Neural progenitor cell (in vitro differentiated cells): ENCODE measurements at regions not wholly inside any gene's neighbourhood (a gene's known extent, or its start where the extent isn't known, plus 50 kb on each side); places are given as distances from the start of the nearest gene placed in this dataset.

ENCODE experiments used
- DNase-seq: peaks from one replicate; pipeline ENCODE4 v3.0.0-alpha.2; 2016; ENCODE audit warnings: low spot score
- H2AFZ ChIP-seq: fragments of 200-600 bp; sonication (generic); replicated peaks from 2 replicates; pipeline ENCODE4 v1.6.1; 2016; ENCODE audit warnings: antibody characterized with exemption
- H3F3A ChIP-seq: fragments of 200-600 bp; sonication (generic); 2 replicates; pipeline ENCODE4 v1.6.1; 2016; ENCODE audit warnings: antibody characterized with exemption, low read depth
- H3K27ac ChIP-seq: fragments of 200-600 bp; sonication (generic); 2 replicates; pipeline ENCODE4 v1.5.1; 2016; ENCODE audit warnings: mild to moderate bottlenecking
- H3K27me3 ChIP-seq: fragments of 200-600 bp; sonication (generic); 2 replicates; pipeline ENCODE4 v1.6.1; 2016; ENCODE audit warnings: mild to moderate bottlenecking, moderate library complexity
- H3K36me3 ChIP-seq: fragments of 200-600 bp; sonication (generic); 2 replicates; pipeline ENCODE4 v1.5.1; 2016
- H3K4me1 ChIP-seq: fragments of 200-600 bp; sonication (generic); 2 replicates; pipeline ENCODE4 v1.6.1; 2016; ENCODE audit warnings: mixed run types
- H3K4me2 ChIP-seq: fragments of 200-600 bp; sonication (generic); 2 replicates; pipeline ENCODE4 v1.6.1; 2016
- H3K4me3 ChIP-seq: fragments of 200-600 bp; sonication (generic); 2 replicates; pipeline ENCODE4 v1.5.1; 2016
- H3K79me2 ChIP-seq: fragments of 200-600 bp; sonication (generic); 2 replicates; pipeline ENCODE4 v1.6.1; 2016; ENCODE audit warnings: low read depth
- H3K9ac ChIP-seq: fragments of 200-600 bp; sonication (generic); 2 replicates; pipeline ENCODE4 v1.6.1; 2016
- H3K9me3 ChIP-seq: fragments of 200-600 bp; sonication (generic); 2 replicates; pipeline ENCODE4 v1.5.1; 2016; ENCODE audit warnings: low read depth
- H4K20me1 ChIP-seq: fragments of 200-600 bp; sonication (generic); 2 replicates; pipeline ENCODE4 v1.6.1; 2016; ENCODE audit warnings: low read depth
- H3K27ac Mint-ChIP-seq: 3 replicates; pipeline ENCODE4 v1.8.0; 2021; ENCODE audit warnings: mixed read lengths
- H3K27me3 Mint-ChIP-seq: 2 replicates; pipeline ENCODE4 v1.8.0; 2022; ENCODE audit warnings: low read depth, mild to moderate bottlenecking, inconsistent platforms, moderate library complexity, mixed read lengths; ENCODE audit not compliant: insufficient read depth
- H3K36me3 Mint-ChIP-seq: 3 replicates; pipeline ENCODE4 v1.8.0; 2021; ENCODE audit warnings: mixed read lengths
- H3K4me1 Mint-ChIP-seq: 3 replicates; pipeline ENCODE4 v1.8.0; 2021; ENCODE audit warnings: mixed read lengths
- H3K4me3 Mint-ChIP-seq: 3 replicates; pipeline ENCODE4 v1.8.0; 2021; ENCODE audit warnings: mild to moderate bottlenecking, moderate library complexity, mixed read lengths
- H3K9me3 Mint-ChIP-seq: 3 replicates; pipeline ENCODE4 v1.8.0; 2020; ENCODE audit warnings: mixed read lengths
- CTCF ChIP-seq: fragments of 200-600 bp; sonication (generic); IDR thresholded peaks from 2 replicates; pipeline ENCODE4 v1.5.1; 2017; ENCODE audit warnings: antibody characterized with exemption, mild to moderate bottlenecking
- EZH2 ChIP-seq: fragments of 200-600 bp; sonication (generic); IDR thresholded peaks from 2 replicates; pipeline ENCODE4 v1.6.1; 2017; ENCODE audit warnings: antibody characterized with exemption, mild to moderate bottlenecking, moderate library complexity
- EZH2phosphoT487 ChIP-seq: fragments of 200-600 bp; sonication (generic); IDR thresholded peaks from 2 replicates; pipeline ENCODE4 v1.6.1; 2017; ENCODE audit warnings: antibody characterized with exemption

- Mint-ChIP-seq H3K27me3 (no peaks in the 10 kb centered on the region), H3K9me3 (peaks cover 21% of the 10 kb centered on the region), H3K4me1 (peaks cover 6% of the 10 kb centered on the region), H3K36me3 (peaks cover 3% of the 10 kb centered on the region), H3K4me3 (no peak overlapping the region), H3K27ac (no peak overlapping the region)
- Histone ChIP-seq H3K4me3 (no peak overlapping the region), H3K4me1 (no peaks in the 10 kb centered on the region), H3K27me3 (no peaks in the 10 kb centered on the region), H3F3A (no peaks in the 10 kb centered on the region), H3K36me3 (no peaks in the 10 kb centered on the region), H3K79me2 (no peaks in the 10 kb centered on the region), H3K27ac (no peak overlapping the region), H2AFZ (no peak overlapping the region), H4K20me1 (no peaks in the 10 kb centered on the region), H3K9me3 (no peaks in the 10 kb centered on the region), H3K9ac (no peak overlapping the region), H3K4me2 (no peak overlapping the region)
- TF ChIP-seq EZH2phosphoT487 = no peak
- no peak for TF ChIP-seq CTCF
- TF ChIP-seq EZH2 = no peak
- no peak for DNase-seq
Measured at GRCh38 chr13:47853236-47853635, 147.8 kb downstream of the SUCLA2 start.

- H3K4me3 Mint-ChIP-seq = no peak overlapping the region
- DNase-seq = no peak
- H3K4me3 ChIP-seq = no peak overlapping the region
- no peak overlapping the region for H3K9ac ChIP-seq
- H3K79me2 ChIP-seq = no peaks in the 10 kb centered on the region
- TF ChIP-seq CTCF = no peak
- no peak for TF ChIP-seq EZH2
- no peak for TF ChIP-seq EZH2phosphoT487
- no peak overlapping the region for H2AFZ ChIP-seq
- peak overlapping the region; percentile 53 for H3K27ac Mint-ChIP-seq
- H3K27me3 Mint-ChIP-seq = peaks cover 2% of the 10 kb centered on the region
- peaks cover 5% of the 10 kb centered on the region for H3K4me1 ChIP-seq
- no peaks in the 10 kb centered on the region for H3K9me3 ChIP-seq
- no peaks in the 10 kb centered on the region for H3K27me3 ChIP-seq
- no peaks in the 10 kb centered on the region for H4K20me1 ChIP-seq
- H3K4me1 Mint-ChIP-seq = peaks cover 5% of the 10 kb centered on the region
- H3F3A ChIP-seq = no peaks in the 10 kb centered on the region
- H3K4me2 ChIP-seq = no peak overlapping the region
- peaks cover 23% of the 10 kb centered on the region for H3K9me3 Mint-ChIP-seq
- H3K36me3 ChIP-seq = no peaks in the 10 kb centered on the region
- no peak overlapping the region for H3K27ac ChIP-seq
- H3K36me3 Mint-ChIP-seq = peaks cover 3% of the 10 kb centered on the region
Measured at GRCh38 chr13:47846886-47847285, 154.2 kb downstream of the SUCLA2 start.

- H3K4me3 ChIP-seq = no peak overlapping the region
- TF ChIP-seq EZH2 = no peak
- TF ChIP-seq CTCF = no peak
- no peak for TF ChIP-seq EZH2phosphoT487
- no peak overlapping the region for H3K4me3 Mint-ChIP-seq
- H3K9me3 ChIP-seq = no peaks in the 10 kb centered on the region
- no peaks in the 10 kb centered on the region for H3K36me3 ChIP-seq
- peaks cover 23% of the 10 kb centered on the region for H3K9me3 Mint-ChIP-seq
- no peaks in the 10 kb centered on the region for H4K20me1 ChIP-seq
- H3K27me3 ChIP-seq = no peaks in the 10 kb centered on the region
- H3K4me1 ChIP-seq = peaks cover 5% of the 10 kb centered on the region
- H3K36me3 Mint-ChIP-seq = peaks cover 3% of the 10 kb centered on the region
- H3K79me2 ChIP-seq = no peaks in the 10 kb centered on the region
- no peak for DNase-seq
- no peaks in the 10 kb centered on the region for H3F3A ChIP-seq
- no peak overlapping the region for H3K9ac ChIP-seq
- H2AFZ ChIP-seq = peak overlapping the region; percentile 48
- peaks cover 2% of the 10 kb centered on the region for H3K27me3 Mint-ChIP-seq
- H3K27ac ChIP-seq = no peak overlapping the region
- H3K27ac Mint-ChIP-seq = no peak overlapping the region
- H3K4me1 Mint-ChIP-seq = peaks cover 5% of the 10 kb centered on the region
- H3K4me2 ChIP-seq = no peak overlapping the region
Measured at GRCh38 chr13:47845981-47846380, 155.1 kb downstream of the SUCLA2 start.

GRCh38 chr13:47843005-47843404, 158.1 kb downstream of the SUCLA2 start:
- no peaks in the 10 kb centered on the region for H3K79me2 ChIP-seq
- Mint-ChIP-seq H3K36me3 (no peaks in the 10 kb centered on the region), H3K9me3 (peaks cover 2% of the 10 kb centered on the region)

More at GRCh38 chr13:47843005-47843404, 158.1 kb downstream of the SUCLA2 start:
- Histone ChIP-seq H3K4me1 (peaks cover 7% of the 10 kb centered on the region), H3K9me3 (no peaks in the 10 kb centered on the region), H3K36me3 (no peaks in the 10 kb centered on the region), H3K27me3 (no peaks in the 10 kb centered on the region), H3K9ac (no peak overlapping the region), H3K4me2 (no peak overlapping the region), H3K27ac (no peak overlapping the region), H3F3A (no peaks in the 10 kb centered on the region), H4K20me1 (no peaks in the 10 kb centered on the region), H2AFZ (no peak overlapping the region), H3K4me3 (no peak overlapping the region)
- Mint-ChIP-seq H3K27me3 (peaks cover 5% of the 10 kb centered on the region), H3K27ac (no peak overlapping the region), H3K4me3 (no peak overlapping the region), H3K4me1 (peaks cover 12% of the 10 kb centered on the region)
- TF ChIP-seq CTCF (no peak), EZH2 (no peak), EZH2phosphoT487 (no peak)
- DNase-seq = no peak
